HG02571 (cell line): ENCODE measurements at regions not wholly inside any gene's neighbourhood (a gene's known extent, or its start where the extent isn't known, plus 50 kb on each side); places are given as distances from the start of the nearest gene placed in this dataset.
"Not testable (repeated sequence)": the region's sequence is repeated elsewhere in the genome, so short reads cannot be mapped to it uniquely, and the experiment has no call there.

ENCODE experiments used
- ATAC-seq: cut with Tn5 transposase; IDR thresholded peaks from one replicate; pipeline ENCODE4 v1.9.1; 2021; ENCODE audit warnings: mild to moderate bottlenecking, moderate library complexity; ENCODE audit not compliant: unreplicated experiment

DNA sequence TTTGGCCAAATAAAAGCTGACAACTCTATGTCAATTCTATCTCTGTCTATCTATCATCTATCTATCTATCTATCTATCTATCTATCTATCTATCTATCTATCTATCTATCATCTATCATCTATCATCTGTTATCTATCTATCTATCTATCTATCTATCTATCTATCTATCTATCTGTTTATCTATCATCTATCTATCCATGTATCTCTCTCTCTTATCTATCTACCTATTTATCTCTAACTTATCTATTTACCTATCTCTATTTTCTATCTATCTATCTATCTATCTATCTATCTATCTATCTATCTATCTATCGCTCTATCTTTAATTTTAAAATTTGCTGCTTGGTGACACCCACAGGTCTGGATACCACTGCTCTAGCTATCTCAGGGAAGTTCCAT lies 271.1 kb downstream of the VRK1 start:
- not testable (repeated sequence) for ATAC-seq

DNA sequence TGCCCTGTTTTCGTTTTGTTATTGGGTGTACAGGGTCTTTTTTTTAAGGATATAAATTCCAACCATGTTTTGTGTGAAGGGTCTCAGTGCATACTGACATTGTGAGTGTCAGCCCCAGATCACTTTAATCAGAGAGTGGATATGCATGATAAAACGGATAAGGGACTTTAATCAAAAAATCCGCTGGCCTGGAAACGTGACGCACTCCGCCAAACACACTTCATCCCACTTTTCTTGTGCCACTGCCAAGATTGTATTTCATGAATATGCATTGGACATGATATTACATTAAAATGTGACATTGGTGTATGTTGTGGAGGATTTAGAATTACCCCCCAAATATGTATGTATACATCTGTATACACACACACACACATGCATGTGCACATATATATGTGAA lies 273.1 kb downstream of the VRK1 start:
- ATAC-seq: no peak

DNA sequence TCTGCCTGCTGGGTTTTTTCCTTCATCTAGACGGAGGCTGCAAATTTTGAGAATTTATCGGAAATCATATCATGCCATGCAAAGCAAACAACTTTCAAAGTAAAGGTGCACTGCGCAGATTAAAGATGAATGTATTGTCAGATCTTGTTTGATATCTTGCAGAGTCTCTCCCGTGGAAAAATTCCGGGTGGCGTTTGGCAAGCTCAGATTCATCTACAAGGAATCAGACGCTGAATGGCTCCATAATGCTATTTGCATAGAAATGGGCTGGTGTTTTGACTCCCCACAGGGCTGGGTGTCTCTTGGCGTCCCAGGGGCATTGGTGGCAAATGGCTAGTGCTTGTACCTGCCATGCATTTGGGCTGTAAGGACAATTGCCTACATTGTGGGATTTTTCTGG lies 274.0 kb downstream of the VRK1 start:
- ATAC-seq: no peak

DNA sequence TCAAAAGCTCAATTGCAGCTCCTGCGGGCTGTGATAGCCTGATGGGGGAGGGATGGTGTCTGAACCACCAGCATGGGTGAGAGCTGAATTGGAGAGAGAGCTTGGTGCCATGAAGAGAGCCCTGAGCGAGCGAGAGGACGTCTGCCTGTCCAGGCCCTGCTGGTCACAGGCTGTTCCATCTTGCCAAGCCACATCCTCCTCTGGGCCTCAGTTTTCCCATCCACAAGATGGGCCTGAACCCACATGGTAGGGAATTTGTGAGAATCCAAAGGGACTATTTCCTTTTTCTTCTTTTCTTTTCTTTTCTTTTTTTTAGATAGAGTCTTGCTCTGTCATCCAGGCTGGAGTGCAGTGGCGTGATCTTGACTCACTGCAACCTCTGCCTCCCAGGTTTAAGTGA lies 276.4 kb downstream of the VRK1 start:
- no peak for ATAC-seq

DNA sequence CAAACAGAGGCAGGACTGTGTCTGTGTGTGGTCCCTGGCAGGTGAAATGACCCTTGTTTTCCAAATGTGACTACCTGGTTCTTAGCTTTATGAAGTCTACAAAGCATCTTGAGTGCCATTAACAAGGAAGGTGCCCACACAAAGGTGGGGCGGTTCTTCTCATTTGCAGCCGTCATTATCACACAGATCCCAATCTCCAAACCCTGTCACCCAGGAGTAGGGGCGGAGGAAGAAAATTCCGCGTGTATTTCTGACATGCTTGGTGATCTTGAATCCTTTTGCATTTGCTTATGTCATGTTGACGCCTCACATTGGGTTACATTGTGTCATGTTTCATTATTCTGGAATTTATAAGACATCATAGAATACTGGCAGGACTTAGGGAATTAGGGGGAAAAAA lies 277.3 kb downstream of the VRK1 start:
- ATAC-seq: no peak

DNA sequence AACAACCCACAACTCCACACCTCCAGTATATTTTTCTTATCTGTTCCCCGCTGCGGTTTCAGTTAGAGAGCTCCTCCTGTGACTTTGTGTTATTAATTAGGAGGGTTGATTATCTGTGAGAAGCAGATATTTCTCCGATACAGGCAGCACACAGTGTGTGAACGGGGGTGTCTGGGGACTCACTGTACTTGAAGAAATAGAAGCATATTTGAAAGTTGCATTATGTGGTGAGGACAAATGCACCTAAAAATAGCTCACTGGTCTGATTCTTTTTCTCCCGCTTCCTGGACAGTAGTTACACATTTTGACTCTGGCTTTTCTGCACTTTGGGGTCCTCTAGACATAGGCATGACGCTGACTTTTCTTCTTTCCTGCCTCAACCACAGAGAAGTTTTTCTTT lies 277.7 kb downstream of the VRK1 start:
- no peak for ATAC-seq

DNA sequence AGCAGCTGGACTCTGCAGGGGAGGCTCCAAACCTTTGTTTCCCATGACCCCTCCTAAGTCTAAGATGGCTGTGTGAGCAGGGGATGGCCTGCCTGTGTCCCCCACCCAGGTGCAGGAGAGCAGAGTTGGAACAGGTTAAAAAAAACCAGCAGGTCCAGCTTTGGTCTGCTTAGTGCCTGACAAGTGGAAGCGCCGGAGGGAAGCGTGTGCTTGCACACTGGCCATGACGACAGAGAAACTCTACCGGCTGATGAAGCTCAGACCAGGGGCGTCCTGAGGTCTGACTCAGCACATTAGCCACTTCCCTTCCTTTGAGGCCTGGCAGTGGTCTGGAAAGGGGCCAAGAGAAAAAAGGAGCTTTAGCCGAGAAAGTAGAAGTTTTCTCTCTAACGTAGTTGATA lies 280.1 kb downstream of the VRK1 start:
- no peak for ATAC-seq

DNA sequence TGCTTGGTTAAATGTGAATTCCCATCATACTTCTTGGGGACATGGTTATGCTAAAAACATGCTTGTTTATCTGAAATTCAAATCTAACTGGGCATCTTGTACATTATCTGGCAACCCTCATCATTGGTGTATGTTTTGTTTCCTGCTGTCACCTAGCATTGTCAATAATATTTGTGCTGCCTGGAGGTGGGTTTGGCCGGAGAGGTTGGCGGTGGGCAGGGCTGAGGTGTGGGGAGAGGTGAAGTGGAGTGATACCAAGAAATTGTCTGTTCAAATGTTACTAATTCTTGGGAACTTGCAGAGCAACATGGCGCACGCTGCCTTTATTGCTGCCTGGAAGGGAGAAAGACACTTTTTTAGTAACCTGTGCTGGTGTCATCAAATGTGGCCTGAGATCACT lies 280.5 kb downstream of the VRK1 start:
- ATAC-seq: no peak

DNA sequence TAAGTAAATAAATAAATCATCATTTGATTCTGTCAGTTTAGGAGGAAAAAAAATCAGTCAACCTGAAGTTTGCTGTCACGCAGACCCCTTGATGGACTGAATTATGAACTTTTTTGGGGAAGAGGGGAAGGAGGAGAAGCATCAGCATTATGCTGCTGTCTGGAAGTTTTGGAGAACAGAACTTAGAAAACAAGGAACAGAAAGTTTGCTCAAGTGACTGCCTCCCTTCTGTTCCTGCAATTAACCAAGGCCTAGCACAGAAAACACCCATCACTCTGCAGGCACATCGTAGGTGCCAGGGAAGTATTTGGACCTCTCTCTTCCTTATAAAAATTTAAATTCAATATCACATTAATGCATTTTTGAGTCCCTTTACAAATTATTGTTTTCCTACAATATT lies 283.8 kb downstream of the VRK1 start:
- ATAC-seq: no peak

DNA sequence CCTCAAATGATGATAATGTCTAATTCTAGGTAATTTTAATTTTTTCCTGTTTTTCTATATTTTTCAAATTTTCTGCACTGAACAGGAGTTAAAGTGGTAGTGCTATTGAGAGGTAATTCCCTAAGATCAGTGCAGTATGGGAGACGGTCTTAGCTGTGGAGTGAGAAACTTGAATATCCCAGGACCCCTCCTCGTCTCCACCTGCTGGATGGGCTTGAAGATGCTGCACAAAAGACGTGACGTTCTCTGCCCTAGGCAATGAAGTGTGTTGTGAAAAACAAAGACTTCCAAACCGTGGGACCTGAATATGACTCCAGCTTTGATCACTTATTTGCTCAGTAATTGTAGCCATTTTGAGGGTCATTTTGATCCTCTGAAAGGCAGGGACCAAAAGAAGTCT lies 298.1 kb downstream of the VRK1 start:
- ATAC-seq: no peak

DNA sequence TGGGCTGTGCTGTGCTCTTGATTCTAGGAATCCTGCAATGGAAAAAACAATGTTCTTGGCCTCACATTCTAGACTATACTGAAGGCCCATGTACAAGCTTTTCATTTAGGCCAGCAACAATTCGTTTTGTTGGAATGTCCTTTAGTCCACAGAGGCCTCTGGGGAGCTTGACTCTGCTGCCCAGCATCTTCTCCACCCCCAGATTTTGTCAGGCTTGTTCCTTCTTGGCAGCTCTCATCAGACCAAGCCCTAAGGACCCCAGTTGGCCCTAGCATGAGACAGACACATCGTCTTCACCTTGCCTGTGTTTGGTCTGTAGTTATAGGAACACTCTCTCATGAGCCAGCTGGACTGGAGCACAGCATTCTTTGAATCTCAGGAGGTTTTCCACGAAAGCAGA lies 300.1 kb downstream of the VRK1 start:
- ATAC-seq: no peak

DNA sequence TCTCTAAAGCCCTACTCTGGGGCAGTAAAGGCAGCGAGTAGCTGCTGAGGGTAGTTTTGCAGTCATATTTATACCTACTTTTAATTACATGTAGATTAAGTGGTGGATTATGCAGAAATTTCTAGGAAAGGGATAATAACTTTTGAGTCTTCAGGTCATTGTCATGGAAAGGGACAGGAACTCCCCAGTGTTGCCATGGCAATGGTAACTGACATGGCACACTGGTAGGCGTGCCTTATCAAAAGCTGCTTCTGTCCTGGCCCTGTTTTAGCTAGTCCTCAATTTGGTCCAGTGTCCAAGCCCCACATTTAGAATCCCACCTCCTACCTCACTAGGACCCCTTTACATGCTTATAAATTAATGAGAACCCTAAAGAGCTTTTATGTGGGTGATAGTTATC lies 303.1 kb downstream of the VRK1 start:
- ATAC-seq: no peak

DNA sequence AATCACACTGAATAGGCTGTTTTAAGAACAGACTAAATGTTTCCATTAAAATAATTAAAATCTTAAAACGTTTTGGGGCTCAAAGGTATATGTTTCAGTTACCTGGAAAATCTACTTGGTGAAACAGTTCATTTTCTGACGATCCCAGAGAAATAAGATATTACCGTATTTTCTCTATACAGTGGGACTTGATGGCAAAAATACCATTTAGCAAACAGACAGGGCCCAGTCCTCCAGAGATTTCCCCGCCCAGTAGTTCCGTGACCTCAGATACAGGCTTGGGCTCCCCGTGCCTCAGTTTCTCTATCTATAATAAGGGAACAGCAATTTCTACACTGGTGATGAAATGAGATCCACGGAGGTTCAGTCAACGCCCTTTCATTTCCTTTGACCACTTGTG lies 304.4 kb downstream of the VRK1 start:
- ATAC-seq: no peak

DNA sequence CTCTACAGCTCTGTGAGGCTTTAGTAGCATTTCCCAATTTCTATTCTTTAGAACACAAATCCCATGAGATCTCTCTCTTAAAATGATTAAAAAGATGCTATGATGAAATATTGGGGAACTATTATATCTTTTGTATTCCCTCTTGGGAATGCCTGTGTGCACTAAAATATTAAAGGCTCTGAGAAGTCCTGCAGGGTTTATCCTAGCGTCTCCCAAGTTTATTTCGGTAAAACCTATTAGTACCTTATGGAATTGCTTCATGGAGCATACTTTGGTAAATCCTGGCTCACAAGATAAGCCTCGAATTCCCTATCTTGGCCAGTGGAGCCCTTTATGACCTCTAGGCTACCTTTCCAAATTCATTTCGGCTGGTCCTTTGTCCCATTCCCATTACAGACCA lies 306.8 kb downstream of the VRK1 start:
- ATAC-seq: no peak

DNA sequence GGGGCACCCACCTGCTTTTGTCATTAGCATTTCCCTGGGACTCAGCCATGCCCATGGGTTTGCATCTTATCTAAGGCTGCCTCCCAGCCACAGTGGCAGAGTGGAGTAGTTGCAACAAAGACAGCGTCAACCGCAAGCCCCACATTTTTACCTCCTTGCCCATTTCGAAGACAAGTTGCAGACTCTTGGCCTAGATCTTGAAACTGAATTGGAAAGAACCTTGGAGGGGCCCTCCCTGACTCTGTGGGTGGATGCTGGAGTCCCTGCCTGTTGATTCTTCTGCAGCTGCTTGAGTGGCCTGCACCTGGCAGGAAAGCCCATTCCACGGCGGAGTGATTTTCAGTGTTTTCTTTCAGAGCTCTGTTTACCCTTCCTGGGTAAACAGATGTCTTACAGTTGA lies 309.0 kb downstream of the VRK1 start:
- ATAC-seq: no peak

DNA sequence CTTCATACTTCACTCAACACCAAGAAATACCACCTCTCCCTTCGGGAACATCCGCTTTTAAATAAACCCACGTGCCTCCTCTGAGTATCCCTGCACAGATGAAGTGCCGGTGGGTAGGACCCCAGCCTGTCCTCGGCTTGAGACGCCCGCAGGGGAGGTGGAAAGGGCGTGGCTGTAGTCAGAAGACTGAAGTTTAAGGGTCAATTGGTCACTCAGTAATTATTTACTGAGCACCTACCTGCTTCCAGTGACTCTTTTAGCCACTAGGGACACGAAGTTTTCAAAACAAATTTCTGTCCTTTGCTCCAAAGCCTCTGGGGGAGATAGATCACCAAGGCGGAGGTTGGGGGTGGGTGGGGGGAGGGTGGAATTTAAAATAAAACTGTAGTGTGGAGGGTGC lies 309.4 kb downstream of the VRK1 start:
- no peak for ATAC-seq

DNA sequence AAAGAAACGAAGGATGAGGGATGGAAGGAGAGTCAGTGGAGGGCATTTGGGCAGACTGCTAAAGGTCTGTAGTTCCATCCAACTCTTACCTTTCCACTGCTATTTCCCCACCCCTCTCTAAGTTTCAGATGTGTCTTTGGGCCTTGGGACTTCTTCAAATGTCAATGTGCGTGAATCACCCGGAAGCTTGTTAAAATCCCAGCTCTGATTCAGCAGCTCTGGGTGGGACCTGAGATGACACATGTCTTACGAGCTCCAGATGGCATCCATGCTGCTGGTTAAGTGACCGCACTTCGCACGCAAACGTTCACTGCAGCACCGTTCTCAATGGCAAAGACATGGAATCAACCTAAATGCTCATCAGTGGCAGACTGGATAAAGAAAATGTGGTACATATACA lies 309.9 kb downstream of the VRK1 start:
- ATAC-seq: no peak

DNA sequence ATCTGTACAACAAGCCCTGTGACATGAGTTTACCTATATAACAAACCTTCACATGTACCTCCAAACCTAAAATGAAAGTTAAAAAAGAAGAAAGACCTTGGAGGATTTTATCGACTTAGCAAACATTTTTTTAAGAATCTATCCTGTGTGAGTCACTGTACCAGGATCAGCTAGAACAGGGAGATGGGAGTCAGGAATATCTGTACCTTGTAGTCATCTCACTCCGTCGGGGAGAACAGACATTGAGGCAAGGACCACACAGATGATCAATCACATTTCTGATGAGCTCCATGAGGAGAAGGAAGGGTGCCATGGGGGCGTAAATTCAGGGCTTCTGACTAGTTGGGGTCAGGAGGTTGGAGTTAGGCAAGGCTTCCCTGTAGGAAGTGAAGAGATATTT lies 310.6 kb downstream of the VRK1 start:
- no peak for ATAC-seq

DNA sequence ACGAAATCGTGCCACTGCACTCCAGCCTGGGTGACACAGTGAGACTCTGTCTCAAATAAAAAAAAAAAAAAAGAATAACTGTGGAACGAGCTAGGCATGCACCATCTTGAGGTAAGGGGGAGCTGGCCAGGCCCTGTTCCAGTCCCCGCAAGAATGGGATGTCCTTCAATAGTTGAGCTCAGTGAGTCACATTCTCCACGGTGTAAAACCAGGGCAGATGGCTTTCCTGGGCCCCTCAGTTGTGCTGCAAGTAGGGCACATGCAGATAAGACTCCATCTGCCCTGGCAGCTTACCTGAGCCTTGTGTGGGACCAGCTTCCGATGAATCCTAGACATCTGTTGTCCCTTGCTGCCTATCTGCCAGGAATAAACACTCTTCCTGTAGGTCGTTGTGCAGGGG lies 312.1 kb downstream of the VRK1 start:
- ATAC-seq: no peak

DNA sequence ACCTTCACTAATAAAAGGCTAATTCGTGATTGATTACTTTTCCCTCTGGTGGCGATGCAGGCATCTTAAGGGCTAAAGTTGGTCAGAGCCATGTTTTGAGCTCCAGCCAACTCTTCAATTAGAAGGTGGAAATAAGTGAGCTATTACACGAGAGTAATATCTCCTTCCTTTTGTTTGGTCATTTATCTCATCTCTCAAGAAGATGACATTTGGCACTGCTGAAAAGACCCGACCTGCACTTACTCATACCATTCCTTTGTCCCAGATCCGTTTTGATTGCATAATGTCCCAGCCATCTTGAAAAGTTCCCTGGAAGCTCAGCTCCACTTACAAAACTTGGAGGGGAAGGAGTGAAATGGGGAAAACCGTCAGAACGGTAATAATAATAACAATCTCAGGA lies 316.2 kb downstream of the VRK1 start:
- no peak for ATAC-seq

DNA sequence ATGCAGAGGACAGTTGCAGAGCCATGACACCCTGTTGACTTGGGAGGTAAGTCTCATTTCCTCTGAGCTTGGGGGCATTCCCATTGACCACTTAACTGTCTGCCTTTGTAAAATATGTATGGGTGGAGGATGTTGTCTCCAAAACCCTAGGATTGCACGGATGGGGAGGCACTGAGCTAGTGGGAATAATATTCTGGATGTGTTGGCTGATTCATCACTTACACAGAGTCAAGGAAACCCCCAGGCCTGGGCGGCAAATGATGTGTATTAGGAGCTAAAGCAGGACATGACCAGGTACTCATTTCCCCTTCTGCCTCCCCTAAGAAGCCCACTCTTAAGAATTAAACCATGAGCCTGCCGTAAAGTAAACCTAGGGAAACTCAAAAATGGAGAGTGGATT lies 319.4 kb downstream of the VRK1 start:
- no peak for ATAC-seq

DNA sequence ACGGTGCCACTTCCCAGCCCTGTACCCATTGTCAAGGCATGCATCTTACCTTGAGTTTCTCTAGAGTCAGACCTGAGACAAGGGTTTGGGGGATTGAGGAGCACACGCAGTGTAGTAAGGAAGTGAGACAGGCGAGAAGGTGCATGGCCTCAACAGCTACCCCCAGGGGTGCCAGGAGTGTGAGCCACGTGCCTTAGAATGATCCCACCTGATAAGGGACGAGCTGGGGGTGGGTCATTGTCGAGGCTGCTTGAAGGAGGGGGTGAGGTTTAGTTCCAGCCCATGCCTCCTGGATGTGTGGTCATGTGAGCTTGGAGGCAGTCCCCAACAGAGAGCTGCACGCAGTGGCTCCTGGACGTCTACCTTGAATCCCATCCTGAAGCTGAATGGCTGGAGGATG lies 320.5 kb downstream of the VRK1 start:
- ATAC-seq: no peak

DNA sequence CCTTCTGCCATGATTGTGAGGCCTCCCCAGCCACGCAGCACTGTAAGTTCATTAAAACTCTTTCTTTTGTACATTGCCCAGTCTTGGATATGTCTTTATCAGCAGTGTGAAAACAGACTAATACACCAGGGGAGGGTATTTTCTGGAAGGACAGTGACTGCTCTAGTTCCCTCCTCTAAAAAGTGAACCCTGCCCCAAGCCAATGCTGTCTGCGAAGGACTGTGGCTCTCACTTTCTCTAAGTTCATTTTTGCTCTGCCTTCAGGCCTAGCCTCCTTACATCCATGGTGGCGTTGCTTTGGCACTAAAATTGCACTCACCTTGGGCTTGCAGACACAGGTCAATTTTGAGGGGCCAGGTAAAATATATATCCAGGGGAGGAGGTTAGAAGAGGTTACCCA lies 323.0 kb downstream of the VRK1 start:
- ATAC-seq: no peak

DNA sequence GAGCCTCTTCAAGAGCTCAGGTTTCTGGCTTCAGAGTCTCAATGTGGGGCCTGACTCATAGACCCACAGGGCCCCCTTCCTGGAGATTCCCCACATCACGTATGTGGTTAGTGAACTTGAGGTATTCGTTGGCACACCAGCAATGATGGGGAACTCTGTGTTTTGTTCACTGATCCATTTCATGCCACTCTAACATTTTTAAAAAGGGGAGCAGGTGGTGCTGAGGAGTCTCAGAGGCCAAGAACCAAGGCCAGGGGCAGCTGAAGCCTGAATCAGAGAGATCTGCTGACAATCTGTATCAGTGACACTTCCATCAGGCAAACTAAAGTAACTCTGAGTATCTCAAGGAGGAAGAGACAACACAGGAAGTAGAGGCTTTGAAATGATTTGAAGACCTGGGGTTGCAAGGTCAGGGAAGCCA lies 323.4 kb downstream of the VRK1 start:
- no peak for ATAC-seq
